Renal pelvis (tissue), 1 donor: ENCODE measurements at regions not wholly inside any gene's neighbourhood (a gene's known extent, or its start where the extent isn't known, plus 50 kb on each side); places are given as distances from the start of the nearest gene placed in this dataset.
"Not testable (repeated sequence)": the region's sequence is repeated elsewhere in the genome, so short reads cannot be mapped to it uniquely, and the experiment has no call there.

Experiments
- DNase-seq: peaks from one replicate; pipeline ENCODE4 v3.0.0-alpha.2; 2013

DNA sequence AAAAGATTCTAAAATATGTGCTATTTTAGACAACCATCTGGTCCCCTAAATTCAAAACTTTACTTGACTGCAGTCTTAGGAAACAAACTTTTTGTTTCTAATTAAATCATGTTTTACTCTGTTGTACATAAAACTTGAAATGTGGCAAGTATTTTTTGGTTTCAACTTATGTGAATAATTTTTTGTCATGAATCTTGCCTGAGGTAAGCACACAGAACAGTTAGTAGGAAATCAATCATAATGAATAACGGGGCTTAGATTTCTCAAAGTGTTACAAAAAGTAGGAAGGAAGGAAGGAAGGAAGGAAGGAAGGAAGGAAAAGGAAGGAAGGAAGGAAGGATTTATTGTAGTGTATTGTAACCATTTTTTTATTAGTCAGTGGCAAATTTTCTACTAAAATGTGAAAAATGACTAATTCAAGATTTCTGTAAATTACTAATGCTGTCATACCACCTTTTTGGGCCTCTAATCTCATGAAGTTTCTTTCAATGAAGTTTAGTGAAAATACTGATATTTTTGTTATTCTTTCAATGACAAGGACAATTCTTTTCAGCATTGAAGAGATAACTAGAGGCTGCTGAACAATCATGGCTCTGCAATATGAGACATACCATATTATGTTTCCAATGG is 1689.2 kb downstream of the OTOL1 start:
- DNase-seq, result no peak

DNA sequence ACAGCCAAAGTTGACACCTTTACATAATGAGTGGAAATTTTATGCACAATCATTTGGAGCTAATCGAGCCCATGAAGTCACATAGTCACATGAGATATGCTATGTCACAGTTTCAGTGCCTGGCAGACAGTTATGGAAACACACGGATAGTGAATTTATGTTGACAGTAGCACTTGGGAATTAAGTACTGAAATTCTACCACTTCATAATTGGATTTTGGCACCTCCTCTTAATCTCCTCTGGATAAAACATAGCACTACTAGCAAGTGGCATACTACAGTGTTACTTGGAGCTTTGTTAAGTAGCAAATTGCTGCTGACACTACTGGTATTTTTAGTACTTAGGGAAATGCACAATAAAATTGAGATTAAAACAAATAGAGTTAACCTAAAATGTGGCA is 1679.4 kb downstream of the OTOL1 start:
- DNase-seq, result no peak

DNA sequence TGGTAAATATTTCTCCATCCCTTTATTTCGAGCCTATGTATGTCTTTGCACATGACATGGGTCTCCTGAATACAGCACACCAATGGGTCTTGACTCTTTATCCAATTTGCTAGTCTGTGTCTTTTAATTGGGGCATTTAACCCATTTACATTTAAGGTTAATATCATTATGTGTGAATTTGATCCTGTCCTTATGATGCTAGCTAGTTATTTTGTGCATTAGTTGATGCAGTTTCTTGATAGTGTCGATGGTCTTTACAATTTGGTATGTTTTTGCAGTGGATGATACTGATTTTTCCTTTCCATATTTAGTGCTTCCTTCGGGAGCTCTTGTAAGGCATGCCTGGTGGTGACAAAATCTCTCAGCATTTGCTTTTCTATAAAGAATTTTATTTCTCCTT is 1675.9 kb downstream of the OTOL1 start:
- not testable (repeated sequence) for DNase-seq

DNA sequence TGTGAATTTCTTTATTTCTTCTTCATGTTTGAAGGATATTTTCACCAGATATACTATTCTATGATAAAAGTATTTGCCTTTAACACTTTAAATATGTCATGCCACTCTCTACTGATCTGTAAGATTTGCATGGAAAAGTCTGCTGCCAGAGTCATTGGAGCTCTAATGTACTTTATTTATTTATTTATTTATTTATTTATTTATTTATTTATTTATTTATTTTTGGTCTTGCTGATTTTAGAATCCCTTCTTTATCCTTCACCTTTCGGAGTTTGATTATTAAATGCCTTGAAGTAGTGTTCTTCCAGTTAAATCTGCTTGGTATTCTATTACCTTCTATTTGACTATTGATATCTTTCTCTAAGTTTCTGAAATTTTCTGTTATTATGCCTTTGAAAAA is 1669.6 kb downstream of the OTOL1 start:
- no peak for DNase-seq

DNA sequence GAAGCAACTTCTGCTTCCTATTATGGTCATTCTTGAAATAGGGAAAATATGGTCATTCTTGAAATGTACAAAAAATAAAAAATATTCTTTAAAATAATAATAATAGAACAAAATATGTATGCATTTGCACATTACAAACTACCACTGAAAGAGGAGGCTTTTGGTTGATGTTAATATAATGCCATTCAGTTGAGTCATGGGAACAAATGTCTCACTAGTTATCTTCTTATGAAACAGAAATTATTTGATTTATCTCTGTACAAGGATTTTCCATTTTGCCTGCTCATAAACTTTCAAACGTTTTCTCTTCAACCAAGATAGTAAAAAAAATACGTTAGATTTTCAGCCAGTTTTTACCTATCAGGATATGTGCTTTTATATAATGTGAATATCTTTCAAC is 1662.7 kb downstream of the OTOL1 start:
- no peak for DNase-seq

DNA sequence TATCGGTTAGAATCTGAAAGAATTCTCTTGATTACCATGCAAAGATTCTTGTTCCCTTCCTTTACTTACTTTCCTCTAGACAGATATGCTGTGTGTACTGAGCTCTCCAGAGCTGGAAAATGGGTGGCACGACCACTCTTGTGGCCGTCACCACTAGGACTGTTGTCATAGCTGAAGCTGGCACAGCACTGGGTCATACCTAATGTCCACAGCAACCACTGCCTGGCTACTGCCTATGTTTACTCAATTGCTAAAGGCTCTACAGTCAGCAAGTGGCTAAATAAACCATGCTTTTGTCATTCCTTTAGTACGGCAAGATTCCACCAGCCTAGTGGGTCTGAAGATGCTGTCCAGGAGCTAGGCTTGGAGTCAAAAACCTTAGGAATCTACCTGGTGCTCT is 1643.0 kb downstream of the OTOL1 start:
- no peak for DNase-seq

DNA sequence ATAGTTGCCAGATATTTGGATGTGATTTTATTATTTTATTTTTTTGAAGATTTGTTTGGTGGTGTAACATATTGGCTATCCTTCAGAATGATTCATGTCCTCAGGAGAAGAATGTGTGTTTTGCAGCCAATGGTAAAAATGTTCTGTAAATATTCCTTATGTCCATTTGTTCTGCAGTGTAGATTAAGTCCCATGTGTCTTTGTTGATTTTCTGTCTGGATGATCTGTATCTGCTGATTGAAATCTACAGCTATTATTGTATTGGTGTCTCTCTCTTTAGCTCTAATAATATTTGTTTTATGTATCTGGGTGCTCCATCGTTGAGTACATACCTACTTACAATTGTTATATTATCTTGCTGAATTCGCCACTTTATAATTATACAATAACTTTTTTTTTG is 1641.7 kb downstream of the OTOL1 start:
- DNase-seq, result no peak

DNA sequence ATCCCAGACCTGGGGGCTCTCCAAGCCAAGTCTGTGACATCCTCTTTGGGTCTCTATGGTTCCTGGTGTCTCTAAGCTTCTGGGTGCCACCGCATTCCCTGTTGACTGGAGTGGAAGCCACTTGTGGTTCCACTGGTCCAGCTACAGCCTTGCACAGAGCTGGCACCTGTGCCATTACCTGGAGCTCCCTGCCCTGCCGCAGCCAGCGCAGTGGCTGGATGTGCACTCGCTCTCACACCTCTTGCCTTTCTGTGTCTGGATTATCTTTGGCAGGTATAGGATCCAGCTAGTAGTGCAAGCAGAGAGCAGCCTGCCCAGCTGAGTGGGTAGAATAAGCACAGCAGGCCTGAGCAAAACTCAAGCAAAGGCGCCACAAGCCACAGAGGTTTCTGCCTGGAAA is 1635.5 kb downstream of the OTOL1 start:
- DNase-seq, result no peak

DNA sequence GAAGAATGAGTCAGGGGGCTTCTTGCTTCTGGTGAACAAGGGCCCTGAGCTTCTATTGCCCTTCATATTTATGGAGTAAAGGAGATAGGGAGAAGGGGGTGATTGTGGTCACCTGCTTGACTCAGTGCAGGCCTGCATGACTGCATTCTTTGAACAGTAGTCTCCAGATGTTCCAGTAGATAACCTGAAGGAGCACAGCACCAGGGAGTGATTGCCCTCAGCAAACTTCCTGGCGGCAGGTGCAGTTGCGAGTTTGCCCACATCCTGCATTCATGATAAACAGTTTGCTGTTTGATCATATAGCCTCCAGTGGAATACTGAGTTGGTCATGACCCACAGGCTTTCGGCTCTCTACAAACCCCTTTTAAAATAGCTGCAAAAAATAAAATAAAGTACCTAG is 1632.7 kb downstream of the OTOL1 start:
- no peak for DNase-seq

DNA sequence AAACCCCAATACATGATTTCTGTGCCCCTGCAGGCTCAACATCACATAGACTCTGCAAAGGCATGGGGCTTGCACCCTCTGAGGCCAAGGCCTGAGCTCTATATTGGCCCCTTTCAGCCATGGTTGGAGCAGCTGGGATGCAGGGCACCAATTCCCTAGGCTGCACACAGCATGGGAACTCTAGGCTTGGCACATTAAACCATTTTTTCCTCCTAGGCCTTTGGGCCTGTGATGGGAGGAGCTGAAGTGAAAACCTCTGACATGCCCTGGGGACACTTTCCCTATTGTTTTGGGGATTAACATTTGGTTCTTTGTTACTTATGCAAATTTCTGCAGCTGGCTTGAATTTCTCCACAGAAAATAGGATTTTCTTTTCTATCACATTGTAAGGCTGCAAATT is 1629.5 kb downstream of the OTOL1 start:
- no peak for DNase-seq
